ENCODE measurements at regions not wholly inside any gene's neighbourhood (a gene's known extent, or its start where the extent isn't known, plus 50 kb on each side); places are given as distances from the start of the nearest gene placed in this dataset.
A peak's percentile ranks its signal among the peaks of the same experiment; 100 is the strongest.

DNA sequence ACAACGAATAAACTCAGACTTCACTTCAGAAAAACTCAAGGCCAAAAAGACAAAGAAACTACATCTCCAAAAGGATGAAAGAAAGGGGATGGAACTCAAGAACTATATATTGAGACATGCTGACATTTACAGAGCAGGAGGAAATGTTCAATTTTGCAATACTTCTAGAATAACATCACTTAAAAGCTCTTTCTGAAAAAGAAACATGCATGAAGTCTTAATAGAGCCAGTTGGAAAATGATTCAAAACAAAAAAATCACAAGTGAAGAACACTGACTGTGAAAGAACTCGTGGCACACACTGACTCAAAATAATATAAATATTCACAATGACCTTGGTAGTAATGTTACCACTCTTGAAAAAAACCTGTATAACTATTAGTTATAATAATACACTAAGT, 267.8 kb upstream of the NREP start:
- TF ChIP-seq, protein P1, sequence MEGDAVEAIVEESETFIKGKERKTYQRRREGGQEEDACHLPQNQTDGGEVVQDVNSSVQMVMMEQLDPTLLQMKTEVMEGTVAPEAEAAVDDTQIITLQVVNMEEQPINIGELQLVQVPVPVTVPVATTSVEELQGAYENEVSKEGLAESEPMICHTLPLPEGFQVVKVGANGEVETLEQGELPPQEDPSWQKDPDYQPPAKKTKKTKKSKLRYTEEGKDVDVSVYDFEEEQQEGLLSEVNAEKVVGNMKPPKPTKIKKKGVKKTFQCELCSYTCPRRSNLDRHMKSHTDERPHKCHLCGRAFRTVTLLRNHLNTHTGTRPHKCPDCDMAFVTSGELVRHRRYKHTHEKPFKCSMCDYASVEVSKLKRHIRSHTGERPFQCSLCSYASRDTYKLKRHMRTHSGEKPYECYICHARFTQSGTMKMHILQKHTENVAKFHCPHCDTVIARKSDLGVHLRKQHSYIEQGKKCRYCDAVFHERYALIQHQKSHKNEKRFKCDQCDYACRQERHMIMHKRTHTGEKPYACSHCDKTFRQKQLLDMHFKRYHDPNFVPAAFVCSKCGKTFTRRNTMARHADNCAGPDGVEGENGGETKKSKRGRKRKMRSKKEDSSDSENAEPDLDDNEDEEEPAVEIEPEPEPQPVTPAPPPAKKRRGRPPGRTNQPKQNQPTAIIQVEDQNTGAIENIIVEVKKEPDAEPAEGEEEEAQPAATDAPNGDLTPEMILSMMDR (conservative IDR thresholded peaks at IDR 0.05; ENCODE audit: low read depth, low read length) = no peak
- TF ChIP-seq MXI1 (IDR thresholded peaks at IDR 0.05; ENCODE audit: borderline replicate concordance, low read depth, low read length) (no peak), SMC3 (IDR thresholded peaks at IDR 0.05; ENCODE audit: low read depth, low read length) (no peak), POLR2A (IDR thresholded peaks at IDR 0.05; ENCODE audit: low read depth, low read length) (no peak), MAZ (IDR thresholded peaks at IDR 0.05; ENCODE audit: borderline replicate concordance, low read depth, low read length) (no peak), RAD21 (IDR thresholded peaks at IDR 0.05; ENCODE audit: low read length) (no peak), BHLHE40 (IDR thresholded peaks at IDR 0.05; ENCODE audit: low read depth, low read length) (no peak), NFE2L2 (IDR thresholded peaks at IDR 0.05; ENCODE audit: low read depth, low read length) (no peak), CEBPB (IDR thresholded peaks at IDR 0.05; ENCODE audit: low read depth, low read length) (peak; percentile 53; the same call in 1 of the 2 replicates), FOS (IDR thresholded peaks at IDR 0.05; ENCODE audit: low read depth, low read length) (no peak), RFX5 (IDR thresholded peaks at IDR 0.05; ENCODE audit: low read depth, low read length) (no peak)
- TF ChIP-seq, protein P2, sequence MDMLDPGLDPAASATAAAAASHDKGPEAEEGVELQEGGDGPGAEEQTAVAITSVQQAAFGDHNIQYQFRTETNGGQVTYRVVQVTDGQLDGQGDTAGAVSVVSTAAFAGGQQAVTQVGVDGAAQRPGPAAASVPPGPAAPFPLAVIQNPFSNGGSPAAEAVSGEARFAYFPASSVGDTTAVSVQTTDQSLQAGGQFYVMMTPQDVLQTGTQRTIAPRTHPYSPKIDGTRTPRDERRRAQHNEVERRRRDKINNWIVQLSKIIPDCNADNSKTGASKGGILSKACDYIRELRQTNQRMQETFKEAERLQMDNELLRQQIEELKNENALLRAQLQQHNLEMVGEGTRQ (IDR thresholded peaks at IDR 0.05; ENCODE audit: low read depth, low read length) = no peak
- TF ChIP-seq, protein P3, sequence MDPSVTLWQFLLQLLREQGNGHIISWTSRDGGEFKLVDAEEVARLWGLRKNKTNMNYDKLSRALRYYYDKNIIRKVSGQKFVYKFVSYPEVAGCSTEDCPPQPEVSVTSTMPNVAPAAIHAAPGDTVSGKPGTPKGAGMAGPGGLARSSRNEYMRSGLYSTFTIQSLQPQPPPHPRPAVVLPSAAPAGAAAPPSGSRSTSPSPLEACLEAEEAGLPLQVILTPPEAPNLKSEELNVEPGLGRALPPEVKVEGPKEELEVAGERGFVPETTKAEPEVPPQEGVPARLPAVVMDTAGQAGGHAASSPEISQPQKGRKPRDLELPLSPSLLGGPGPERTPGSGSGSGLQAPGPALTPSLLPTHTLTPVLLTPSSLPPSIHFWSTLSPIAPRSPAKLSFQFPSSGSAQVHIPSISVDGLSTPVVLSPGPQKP (IDR thresholded peaks at IDR 0.05; ENCODE audit: borderline replicate concordance, low read depth, low read length) = no peak
